Calu3 (cell line): ENCODE measurements at regions not wholly inside any gene's neighbourhood (a gene's known extent, or its start where the extent isn't known, plus 50 kb on each side); places are given as distances from the start of the nearest gene placed in this dataset.

Experiments
- BruUV-seq: library from RNA; stranded (reverse); fragments of 400-500 nt; replicated peaks from 2 replicates; lab custom pipeline; 2021; lab: Mats Ljungman, UMichigan
- CTCF ChIA-PET: fragments of 300-600 bp; sonication (Branson Sonifier 250); formaldehyde crosslinking; loops from one replicate; lab custom pipeline; 2022; ENCODE audit warnings: antibody characterized with exemption; lab: Charles Lee
- DNase-seq: peaks from one replicate; pipeline ENCODE4 v3.0.0; 2022
- H3K27ac Mint-ChIP-seq: one replicate; pipeline ENCODE4 v1.8.0; 2022; ENCODE audit warnings: mixed read lengths; ENCODE audit not compliant: unreplicated experiment
- H3K27me3 Mint-ChIP-seq: one replicate; pipeline ENCODE4 v1.8.0; 2022; ENCODE audit warnings: mixed read lengths; ENCODE audit not compliant: unreplicated experiment
- H3K36me3 Mint-ChIP-seq: one replicate; pipeline ENCODE4 v1.8.0; 2022; ENCODE audit warnings: mild to moderate bottlenecking, moderate library complexity, mixed read lengths; ENCODE audit not compliant: insufficient read depth, unreplicated experiment
- H3K4me1 Mint-ChIP-seq: one replicate; pipeline ENCODE4 v1.8.0; 2022; ENCODE audit warnings: mild to moderate bottlenecking, low read depth, mixed read lengths; ENCODE audit not compliant: unreplicated experiment
- H3K4me3 Mint-ChIP-seq: one replicate; pipeline ENCODE4 v1.8.0; 2022; ENCODE audit warnings: mild to moderate bottlenecking, low read depth, moderate library complexity, mixed read lengths; ENCODE audit not compliant: unreplicated experiment
- H3K9me3 Mint-ChIP-seq: one replicate; pipeline ENCODE4 v1.8.0; 2022; ENCODE audit warnings: low read depth, mixed read lengths; ENCODE audit not compliant: unreplicated experiment
- CTCF ChIP-seq: fragments of 200-600 bp; IDR thresholded peaks from one replicate; pipeline ENCODE4 v1.8.0; 2022; ENCODE audit warnings: antibody characterized with exemption; ENCODE audit not compliant: unreplicated experiment
- intact Hi-C: fragments of 100-400 bp; cut with micrococcal nuclease; formaldehyde crosslinking; loops from one replicate; pipeline ENCODE4 v1.10.0; 2022; ENCODE audit not compliant: unreplicated experiment

GRCh38 chr3:106275592-106275991 lies 406.8 kb upstream of the CBLB start:
- Mint-ChIP-seq H3K9me3 (no peaks in the 10 kb centered on the region), H3K27me3 (no peaks in the 10 kb centered on the region), H3K27ac (no peak overlapping the region), H3K4me1 (peaks cover 22% of the 10 kb centered on the region), H3K36me3 (no peaks in the 10 kb centered on the region), H3K4me3 (no peak overlapping the region)
- no TSS peak for BruUV-seq
- intact Hi-C loops: no loop called here
- CTCF ChIA-PET: no interaction called here
- no peak for TF ChIP-seq CTCF
- no peak for DNase-seq

- DNase-seq: no peak
- Mint-ChIP-seq H3K9me3 (no peaks in the 10 kb centered on the region), H3K27me3 (no peaks in the 10 kb centered on the region), H3K4me3 (no peak overlapping the region), H3K27ac (no peak overlapping the region), H3K36me3 (no peaks in the 10 kb centered on the region), H3K4me1 (peaks cover 22% of the 10 kb centered on the region)
- no TSS peak for BruUV-seq
- no peak for TF ChIP-seq CTCF
- intact Hi-C loops: no loop called here
- CTCF ChIA-PET: no interaction called here
Observed at GRCh38 chr3:106276151-106276550, 407.3 kb upstream of the CBLB start.

- Mint-ChIP-seq H3K4me3 (no peak overlapping the region), H3K4me1 (peaks cover 22% of the 10 kb centered on the region), H3K9me3 (no peaks in the 10 kb centered on the region), H3K36me3 (no peaks in the 10 kb centered on the region), H3K27ac (peak overlapping the region; percentile 13), H3K27me3 (no peaks in the 10 kb centered on the region)
- no peak for TF ChIP-seq CTCF
- CTCF ChIA-PET: no interaction called here
- DNase-seq: no peak
- BruUV-seq: no TSS peak
- intact Hi-C loops: no loop called here
Observed at GRCh38 chr3:106276755-106277612, 408.2 kb upstream of the CBLB start.

- Mint-ChIP-seq H3K27ac (peak overlapping the region; percentile 13), H3K36me3 (no peaks in the 10 kb centered on the region), H3K9me3 (peaks cover 4% of the 10 kb centered on the region), H3K4me1 (peaks cover 22% of the 10 kb centered on the region), H3K4me3 (no peak overlapping the region), H3K27me3 (no peaks in the 10 kb centered on the region)
- no peak for DNase-seq
- intact Hi-C loops: no loop called here
- BruUV-seq: no TSS peak
- TF ChIP-seq CTCF: no peak
- CTCF ChIA-PET: no interaction called here
Observed at GRCh38 chr3:106277731-106278130, 408.9 kb upstream of the CBLB start.
